ENCODE measurements at regions not wholly inside any gene's neighbourhood (a gene's known extent, or its start where the extent isn't known, plus 50 kb on each side); places are given as distances from the start of the nearest gene placed in this dataset.

- TF ChIP-seq EZH2 (IDR thresholded peaks at IDR 0.05; ENCODE audit: insufficient read depth, poor library complexity, severe bottlenecking): no peak
- no peak for TF ChIP-seq EZH2phosphoT487 (IDR thresholded peaks at IDR 0.05; ENCODE audit: insufficient read depth, low read depth)
Observed at GRCh38 chr6:82430611-82431010, 67.0 kb downstream of the TPBG start.

All from GM23248 (cell line).